ENCODE measurements at regions not wholly inside any gene's neighbourhood (a gene's known extent, or its start where the extent isn't known, plus 50 kb on each side); places are given as distances from the start of the nearest gene placed in this dataset.

- no peak overlapping the region for H3K4me3 ChIP-seq (ENCODE audit: low read depth, low read length)
- DNase-seq (ENCODE audit: low read depth), result no peak
These were observed 163.9 kb upstream of the HNMT start for GRCh38 chr2:137800386-137800785.

GRCh38 chr2:137801228-137801627 lies 163.0 kb upstream of the HNMT start:
- no peak for DNase-seq (ENCODE audit: low read depth)
- TF ChIP-seq CTCF (conservative IDR thresholded peaks at IDR 0.05; ENCODE audit: low read depth, low read length), result no peak
- H3K4me3 ChIP-seq (ENCODE audit: low read depth, low read length), result no peak overlapping the region

More at GRCh38 chr2:137800386-137800785, 163.9 kb upstream of the HNMT start:
- no peak for TF ChIP-seq CTCF (conservative IDR thresholded peaks at IDR 0.05; ENCODE audit: low read depth, low read length)

- no peak overlapping the region for H3K4me3 ChIP-seq (ENCODE audit: low read depth, low read length)
- TF ChIP-seq CTCF (conservative IDR thresholded peaks at IDR 0.05; ENCODE audit: low read depth, low read length), result no peak
- DNase-seq (ENCODE audit: low read depth), result no peak
These were observed 162.2 kb upstream of the HNMT start for GRCh38 chr2:137802038-137802437.

GRCh38 chr2:137806068-137806805 lies 158.0 kb upstream of the HNMT start:
- H3K4me3 ChIP-seq (ENCODE audit: low read depth, low read length), result no peak overlapping the region
- no peak for TF ChIP-seq CTCF (conservative IDR thresholded peaks at IDR 0.05; ENCODE audit: low read depth, low read length)
- DNase-seq (ENCODE audit: low read depth), result no peak

GRCh38 chr2:137809252-137809651 lies 155.0 kb upstream of the HNMT start:
- TF ChIP-seq CTCF (conservative IDR thresholded peaks at IDR 0.05; ENCODE audit: low read depth, low read length), result no peak
- DNase-seq (ENCODE audit: low read depth), result no peak
- H3K4me3 ChIP-seq (ENCODE audit: low read depth, low read length), result no peak overlapping the region

GRCh38 chr2:137809837-137810236 lies 154.4 kb upstream of the HNMT start:
- no peak overlapping the region for H3K4me3 ChIP-seq (ENCODE audit: low read depth, low read length)
- DNase-seq (ENCODE audit: low read depth), result no peak
- no peak for TF ChIP-seq CTCF (conservative IDR thresholded peaks at IDR 0.05; ENCODE audit: low read depth, low read length)

- TF ChIP-seq CTCF (conservative IDR thresholded peaks at IDR 0.05; ENCODE audit: low read depth, low read length), result no peak
- no peak overlapping the region for H3K4me3 ChIP-seq (ENCODE audit: low read depth, low read length)
These were observed 151.8 kb upstream of the HNMT start for GRCh38 chr2:137812517-137812916.

More at GRCh38 chr2:137812517-137812916, 151.8 kb upstream of the HNMT start:
- no peak for DNase-seq (ENCODE audit: low read depth)

Data from choroid plexus epithelial cell (primary cell).